Gastroesophageal sphincter (tissue), 3 donors: ENCODE measurements at regions not wholly inside any gene's neighbourhood (a gene's known extent, or its start where the extent isn't known, plus 50 kb on each side); places are given as distances from the start of the nearest gene placed in this dataset.

ENCODE experiments used
- CTCF ChIP-seq, 4 experiments: fragments of 200-600 bp in 2 of 4; fragments of 450-650 bp in 2 of 4; sonication (generic) in 1 of 4; IDR thresholded peaks; one replicate each; pipeline ENCODE4 v1.5.1; 2017 to 2019; ENCODE audit warnings: antibody characterized with exemption in 4 of 4, mild to moderate bottlenecking in 2 of 4, moderate library complexity in 2 of 4
- POLR2A ChIP-seq, 2 donors: fragments of 450-650 bp; IDR thresholded peaks; one replicate each; pipeline ENCODE4 v1.6.1; 2017; ENCODE audit warnings: antibody characterized with exemption in 2 of 2, mild to moderate bottlenecking in 2 of 2, moderate library complexity in 1 of 2
- POLR2AphosphoS5 ChIP-seq: sonication (generic); formaldehyde crosslinking; IDR thresholded peaks from one replicate; pipeline ENCODE4 v1.6.1; 2017; ENCODE audit warnings: antibody characterized with exemption

- TF ChIP-seq POLR2AphosphoS5 (no peak), CTCF (IDR thresholded peaks at IDR 0.05) (no peak), POLR2A (IDR thresholded peaks at IDR 0.05) (no peak)
Observed at GRCh38 chr16:24653725-24654124, 75.7 kb upstream of the TNRC6A start.
